ENCODE measurements at regions not wholly inside any gene's neighbourhood (a gene's known extent, or its start where the extent isn't known, plus 50 kb on each side); places are given as distances from the start of the nearest gene placed in this dataset.
"Not testable (repeated sequence)": the region's sequence is repeated elsewhere in the genome, so short reads cannot be mapped to it uniquely, and the experiment has no call there.

DNA sequence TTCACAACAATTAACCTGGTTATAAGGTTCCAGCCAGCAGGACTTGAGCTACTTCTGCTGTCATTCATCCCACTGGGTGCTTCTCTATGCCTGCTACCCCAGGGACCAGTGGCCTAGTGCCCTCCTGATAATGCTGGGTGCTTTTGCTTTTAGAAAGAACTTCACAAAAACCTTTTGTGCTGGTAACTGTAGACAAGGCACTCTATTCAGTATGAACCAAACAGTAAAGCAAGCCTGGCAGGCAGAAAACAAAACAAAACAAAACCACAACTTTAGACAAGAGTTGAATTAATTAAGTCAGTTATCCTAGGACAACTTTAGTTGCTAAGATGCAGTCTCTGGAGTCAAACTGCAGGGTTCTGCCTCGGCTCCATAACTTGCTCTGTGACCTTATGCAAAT, 61.9 kb upstream of the ADGRL2 start:
- Mint-ChIP-seq H3K4me1 (no peaks in the 10 kb centered on the region), H3K27me3 (no peaks in the 10 kb centered on the region), H3K27ac (no peak overlapping the region), H3K4me3 (no peak overlapping the region), H3K9me3 (no peaks in the 10 kb centered on the region), H3K36me3 (ENCODE audit: low read depth) (no peaks in the 10 kb centered on the region)
- no peak for ATAC-seq
- no peak for DNase-seq

- Mint-ChIP-seq H3K36me3 (ENCODE audit: low read depth) (no peaks in the 10 kb centered on the region), H3K4me1 (no peaks in the 10 kb centered on the region), H3K9me3 (no peaks in the 10 kb centered on the region), H3K4me3 (no peak overlapping the region), H3K27me3 (no peaks in the 10 kb centered on the region), H3K27ac (no peak overlapping the region)
- ATAC-seq (no peak), DNase-seq (no peak)
Observed at GRCh38 chr1:81733480-81733879, 67.3 kb upstream of the ADGRL2 start.

DNA sequence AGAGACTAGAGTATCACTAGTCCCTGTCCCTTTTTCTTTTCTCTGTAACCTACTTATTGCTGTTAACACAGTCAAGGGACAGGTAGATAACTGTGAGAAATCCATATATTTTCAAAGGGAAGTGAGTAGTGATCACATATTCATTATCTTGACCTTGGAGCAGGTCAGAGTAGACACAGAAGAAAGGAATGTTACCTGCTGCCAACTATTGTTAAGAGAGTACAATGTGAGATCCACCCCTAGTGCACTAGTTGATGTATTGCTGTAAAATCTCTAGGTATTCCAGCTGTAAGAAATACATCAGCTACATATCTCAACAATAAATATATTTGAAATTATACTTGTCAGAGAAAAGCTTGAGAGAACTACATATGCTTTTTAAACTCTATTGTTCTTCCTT, 68.7 kb upstream of the ADGRL2 start:
- Mint-ChIP-seq H3K27ac (no peak overlapping the region), H3K36me3 (ENCODE audit: low read depth) (no peaks in the 10 kb centered on the region), H3K27me3 (no peaks in the 10 kb centered on the region), H3K4me3 (no peak overlapping the region), H3K4me1 (no peaks in the 10 kb centered on the region), H3K9me3 (no peaks in the 10 kb centered on the region)
- no peak for DNase-seq
- ATAC-seq = no peak

DNA sequence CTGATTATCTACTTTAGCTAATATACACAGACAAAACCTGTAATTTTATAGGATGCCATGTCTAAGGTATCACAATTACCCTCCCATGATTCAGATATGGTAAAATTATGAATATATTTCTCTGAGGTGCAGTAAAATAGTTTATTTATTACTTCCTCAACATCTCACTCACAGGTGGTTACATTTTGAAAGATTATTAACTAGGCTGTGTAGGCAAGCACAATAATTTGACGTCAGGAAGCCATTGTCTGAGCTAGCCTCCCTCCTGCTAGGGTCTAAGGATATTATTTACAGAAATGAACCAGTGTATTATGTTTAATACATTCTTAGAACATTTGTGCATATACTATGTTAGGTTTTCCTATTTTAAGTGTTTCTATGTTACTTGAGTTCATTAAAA, 69.9 kb upstream of the ADGRL2 start:
- Mint-ChIP-seq H3K4me3 (no peak overlapping the region), H3K4me1 (no peaks in the 10 kb centered on the region), H3K27me3 (no peaks in the 10 kb centered on the region), H3K36me3 (ENCODE audit: low read depth) (no peaks in the 10 kb centered on the region), H3K9me3 (no peaks in the 10 kb centered on the region), H3K27ac (no peak overlapping the region)
- DNase-seq = no peak
- no peak for ATAC-seq

DNA sequence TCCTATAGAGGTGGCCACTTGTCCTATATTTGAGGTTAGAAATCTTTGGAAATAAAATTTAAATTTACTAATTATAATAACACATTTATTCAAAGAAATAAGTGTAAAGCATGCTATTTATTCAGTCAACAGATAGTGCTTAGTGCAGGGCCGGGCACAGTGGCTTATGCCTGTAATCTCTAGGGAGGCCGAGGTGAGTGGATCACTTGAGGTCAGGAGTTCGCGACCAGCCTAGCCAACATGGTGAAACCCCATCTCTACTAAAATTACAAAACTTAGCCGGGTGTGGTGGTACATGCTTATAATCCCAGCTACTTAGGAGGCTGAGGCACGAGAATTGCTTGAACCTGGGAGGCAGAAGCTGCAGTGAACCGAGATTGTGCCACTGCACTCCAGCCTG, 70.4 kb upstream of the ADGRL2 start:
- not testable (repeated sequence) for DNase-seq; H3K9me3 Mint-ChIP-seq; H3K27me3 Mint-ChIP-seq; H3K36me3 Mint-ChIP-seq (ENCODE audit: low read depth); ATAC-seq; H3K4me1 Mint-ChIP-seq; H3K27ac Mint-ChIP-seq; H3K4me3 Mint-ChIP-seq

- H3K36me3 Mint-ChIP-seq (ENCODE audit: low read depth) = no peaks in the 10 kb centered on the region
- no peaks in the 10 kb centered on the region for H3K27me3 Mint-ChIP-seq
- H3K4me1 Mint-ChIP-seq = no peaks in the 10 kb centered on the region
- DNase-seq (no peak), ATAC-seq (no peak)
- no peak overlapping the region for H3K4me3 Mint-ChIP-seq
- H3K9me3 Mint-ChIP-seq = no peaks in the 10 kb centered on the region
- H3K27ac Mint-ChIP-seq = no peak overlapping the region
Observed at GRCh38 chr1:81729818-81730217, 70.9 kb upstream of the ADGRL2 start.

- no peak for ATAC-seq
- DNase-seq = no peak
- Mint-ChIP-seq H3K27ac (no peak overlapping the region), H3K27me3 (no peaks in the 10 kb centered on the region), H3K4me1 (no peaks in the 10 kb centered on the region), H3K9me3 (no peaks in the 10 kb centered on the region), H3K4me3 (no peak overlapping the region), H3K36me3 (ENCODE audit: low read depth) (no peaks in the 10 kb centered on the region)
Observed at GRCh38 chr1:81729239-81729638, 71.5 kb upstream of the ADGRL2 start.

DNA sequence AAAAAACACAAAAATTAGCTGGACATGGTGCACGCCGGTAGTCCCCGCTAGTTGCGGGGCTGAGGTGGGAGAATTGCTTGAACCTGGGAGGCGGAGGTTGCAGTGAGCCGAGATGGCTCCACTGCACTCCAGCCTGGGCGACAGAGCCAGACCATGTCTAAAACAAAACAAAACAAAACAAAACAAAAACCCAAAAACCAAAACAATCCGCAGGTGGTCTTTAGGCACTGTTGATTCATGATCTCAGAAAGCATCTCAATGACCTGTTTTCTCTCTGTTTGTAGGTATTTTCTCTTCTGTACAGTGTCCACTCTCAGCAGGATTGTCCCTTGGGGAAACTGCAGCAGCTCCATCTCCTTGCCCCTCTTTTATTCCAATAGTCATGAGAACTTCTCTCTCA, 74.9 kb upstream of the ADGRL2 start:
- H3K27ac Mint-ChIP-seq = no peak overlapping the region
- no peaks in the 10 kb centered on the region for H3K36me3 Mint-ChIP-seq (ENCODE audit: low read depth)
- H3K4me3 Mint-ChIP-seq = no peak overlapping the region
- H3K27me3 Mint-ChIP-seq = no peaks in the 10 kb centered on the region
- DNase-seq (no peak), ATAC-seq (no peak)
- H3K9me3 Mint-ChIP-seq = peaks cover 4% of the 10 kb centered on the region
- H3K4me1 Mint-ChIP-seq = no peaks in the 10 kb centered on the region

DNA sequence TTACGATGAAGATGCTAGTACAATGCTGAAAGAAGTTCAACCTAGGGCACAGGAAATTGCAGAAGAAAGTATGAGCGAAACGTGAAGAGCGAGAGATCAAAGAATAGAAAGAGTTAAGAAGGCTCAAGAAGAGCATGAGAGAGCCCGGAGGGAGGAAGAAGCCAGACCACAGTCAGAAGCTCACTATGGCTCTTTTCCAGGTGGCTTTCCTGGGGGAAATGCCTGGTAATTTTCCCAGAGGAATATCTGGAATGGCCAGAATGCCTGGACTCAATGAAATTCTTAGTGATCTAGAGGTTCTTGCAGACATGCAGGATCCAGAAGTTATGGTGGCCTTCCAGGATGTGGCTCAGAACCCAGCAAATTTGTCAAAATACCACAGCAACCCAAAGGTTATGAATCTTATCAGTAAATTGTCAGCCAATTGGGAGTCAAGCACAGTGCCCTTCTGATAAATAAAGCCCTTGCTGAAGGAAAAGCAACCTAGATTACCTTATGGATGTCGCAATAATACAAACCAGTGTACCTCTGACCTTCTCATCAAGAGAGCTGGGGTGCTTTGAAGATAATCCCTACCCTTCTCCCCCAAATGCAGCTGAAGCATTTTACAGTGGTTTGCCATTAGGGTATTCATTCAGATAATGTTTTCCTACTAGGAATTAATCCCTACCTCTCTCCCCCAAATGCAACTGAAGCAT, 78.0 kb upstream of the ADGRL2 start:
- H3K4me1 Mint-ChIP-seq; DNase-seq; ATAC-seq; H3K27me3 Mint-ChIP-seq; H3K9me3 Mint-ChIP-seq; H3K36me3 Mint-ChIP-seq (ENCODE audit: low read depth); H3K4me3 Mint-ChIP-seq; H3K27ac Mint-ChIP-seq: not testable (repeated sequence)

DNA sequence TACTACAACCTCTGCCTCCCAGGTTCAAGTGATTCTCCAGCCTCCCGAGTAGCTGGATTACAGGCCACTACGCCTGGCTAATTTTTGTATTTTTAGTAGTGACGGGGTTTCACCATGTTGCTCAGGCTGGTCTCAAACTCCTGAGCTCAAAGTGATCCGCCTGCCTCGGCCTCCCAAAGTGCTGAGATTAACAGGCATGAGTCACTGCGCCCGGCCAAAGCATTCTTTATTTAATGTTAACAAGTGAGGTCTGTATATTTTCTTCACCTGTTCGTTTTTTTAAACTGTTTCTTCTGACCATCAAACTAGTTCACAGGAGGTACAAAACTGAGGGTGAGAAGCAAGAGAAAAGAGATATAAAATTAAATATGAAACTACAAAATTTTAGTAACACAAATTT, 80.5 kb upstream of the ADGRL2 start:
- not testable (repeated sequence) for H3K27me3 Mint-ChIP-seq; DNase-seq; H3K27ac Mint-ChIP-seq; ATAC-seq; H3K36me3 Mint-ChIP-seq (ENCODE audit: low read depth); H3K9me3 Mint-ChIP-seq; H3K4me3 Mint-ChIP-seq; H3K4me1 Mint-ChIP-seq

DNA sequence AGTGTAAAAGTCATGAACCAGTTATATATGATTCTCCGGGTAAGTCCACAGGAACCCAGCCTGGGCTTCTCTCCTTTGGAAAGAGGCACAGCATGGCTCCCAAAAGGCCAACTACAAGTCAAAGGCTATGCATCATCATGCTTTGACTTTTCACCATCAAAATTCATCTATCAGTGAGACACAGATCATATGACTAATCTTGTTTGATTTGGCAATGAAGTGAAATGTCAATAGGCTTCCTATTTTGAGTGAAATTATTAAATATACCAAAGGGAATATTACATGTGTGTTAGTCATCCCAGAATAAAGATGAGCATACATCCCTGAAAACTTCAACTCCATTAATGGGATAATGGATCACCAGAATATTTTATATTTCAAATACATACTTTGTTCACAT, 83.5 kb upstream of the ADGRL2 start:
- no peak overlapping the region for H3K27ac Mint-ChIP-seq
- no peaks in the 10 kb centered on the region for H3K9me3 Mint-ChIP-seq
- H3K4me3 Mint-ChIP-seq = no peak overlapping the region
- H3K36me3 Mint-ChIP-seq (ENCODE audit: low read depth) = no peaks in the 10 kb centered on the region
- DNase-seq (no peak), ATAC-seq (no peak)
- H3K27me3 Mint-ChIP-seq = no peaks in the 10 kb centered on the region
- H3K4me1 Mint-ChIP-seq = no peaks in the 10 kb centered on the region

GRCh38 chr1:81715391-81715790, 85.3 kb upstream of the ADGRL2 start:
- ATAC-seq (no peak), DNase-seq (no peak)
- Mint-ChIP-seq H3K4me3 (no peak overlapping the region), H3K9me3 (no peaks in the 10 kb centered on the region), H3K4me1 (no peaks in the 10 kb centered on the region), H3K36me3 (ENCODE audit: low read depth) (no peaks in the 10 kb centered on the region), H3K27me3 (no peaks in the 10 kb centered on the region), H3K27ac (no peak overlapping the region)

DNA sequence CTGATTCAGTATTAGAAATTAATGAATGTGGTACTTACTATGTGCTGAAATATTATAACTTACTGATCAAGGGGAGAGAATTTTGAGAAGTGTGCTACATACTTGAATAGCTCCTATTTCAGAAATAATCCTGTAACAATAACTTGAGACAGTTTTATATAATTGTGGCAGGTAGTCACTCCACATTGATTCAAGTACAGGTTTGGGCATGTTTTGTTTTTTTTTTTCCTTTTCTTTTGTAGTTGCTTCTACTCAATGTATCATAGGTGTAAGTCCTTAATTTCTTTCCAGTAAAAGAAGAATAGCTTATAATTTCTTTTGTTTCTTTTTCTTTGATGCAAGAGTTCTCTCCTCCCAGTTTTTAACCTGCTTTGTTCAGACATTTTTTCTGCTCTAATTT, 86.1 kb upstream of the ADGRL2 start:
- Mint-ChIP-seq H3K27ac (no peak overlapping the region), H3K4me1 (no peaks in the 10 kb centered on the region), H3K9me3 (no peaks in the 10 kb centered on the region), H3K36me3 (ENCODE audit: low read depth) (no peaks in the 10 kb centered on the region), H3K27me3 (no peaks in the 10 kb centered on the region), H3K4me3 (no peak overlapping the region)
- ATAC-seq (no peak), DNase-seq (no peak)

- DNase-seq (no peak), ATAC-seq (no peak)
- H3K9me3 Mint-ChIP-seq = no peaks in the 10 kb centered on the region
- H3K27me3 Mint-ChIP-seq = no peaks in the 10 kb centered on the region
- H3K36me3 Mint-ChIP-seq (ENCODE audit: low read depth) = no peaks in the 10 kb centered on the region
- no peak overlapping the region for H3K4me3 Mint-ChIP-seq
- no peaks in the 10 kb centered on the region for H3K4me1 Mint-ChIP-seq
- H3K27ac Mint-ChIP-seq = no peak overlapping the region
Observed at GRCh38 chr1:81712425-81712824, 88.3 kb upstream of the ADGRL2 start.

GRCh38 chr1:81710857-81711256, 89.9 kb upstream of the ADGRL2 start:
- Mint-ChIP-seq H3K36me3 (ENCODE audit: low read depth) (no peaks in the 10 kb centered on the region), H3K4me1 (no peaks in the 10 kb centered on the region), H3K9me3 (no peaks in the 10 kb centered on the region), H3K27ac (no peak overlapping the region), H3K27me3 (no peaks in the 10 kb centered on the region), H3K4me3 (no peak overlapping the region)
- no peak for DNase-seq
- no peak for ATAC-seq

GRCh38 chr1:81708250-81708649, 92.5 kb upstream of the ADGRL2 start:
- no peak overlapping the region for H3K4me3 Mint-ChIP-seq
- no peaks in the 10 kb centered on the region for H3K4me1 Mint-ChIP-seq
- H3K36me3 Mint-ChIP-seq (ENCODE audit: low read depth) = no peaks in the 10 kb centered on the region
- H3K9me3 Mint-ChIP-seq = no peaks in the 10 kb centered on the region
- H3K27me3 Mint-ChIP-seq = no peaks in the 10 kb centered on the region
- no peak for DNase-seq
- H3K27ac Mint-ChIP-seq = no peak overlapping the region
- ATAC-seq = no peak
